Neural progenitor cell (in vitro differentiated cells): ENCODE measurements at regions not wholly inside any gene's neighbourhood (a gene's known extent, or its start where the extent isn't known, plus 50 kb on each side); places are given as distances from the start of the nearest gene placed in this dataset.

Source experiments
- DNase-seq: peaks from one replicate; pipeline ENCODE4 v3.0.0-alpha.2; 2016; ENCODE audit warnings: low spot score
- H2AFZ ChIP-seq: fragments of 200-600 bp; sonication (generic); replicated peaks from 2 replicates; pipeline ENCODE4 v1.6.1; 2016; ENCODE audit warnings: antibody characterized with exemption
- H3F3A ChIP-seq: fragments of 200-600 bp; sonication (generic); 2 replicates; pipeline ENCODE4 v1.6.1; 2016; ENCODE audit warnings: antibody characterized with exemption, low read depth
- H3K27ac ChIP-seq: fragments of 200-600 bp; sonication (generic); 2 replicates; pipeline ENCODE4 v1.5.1; 2016; ENCODE audit warnings: mild to moderate bottlenecking
- H3K27me3 ChIP-seq: fragments of 200-600 bp; sonication (generic); 2 replicates; pipeline ENCODE4 v1.6.1; 2016; ENCODE audit warnings: mild to moderate bottlenecking, moderate library complexity
- H3K36me3 ChIP-seq: fragments of 200-600 bp; sonication (generic); 2 replicates; pipeline ENCODE4 v1.5.1; 2016
- H3K4me1 ChIP-seq: fragments of 200-600 bp; sonication (generic); 2 replicates; pipeline ENCODE4 v1.6.1; 2016; ENCODE audit warnings: mixed run types
- H3K4me2 ChIP-seq: fragments of 200-600 bp; sonication (generic); 2 replicates; pipeline ENCODE4 v1.6.1; 2016
- H3K4me3 ChIP-seq: fragments of 200-600 bp; sonication (generic); 2 replicates; pipeline ENCODE4 v1.5.1; 2016
- H3K79me2 ChIP-seq: fragments of 200-600 bp; sonication (generic); 2 replicates; pipeline ENCODE4 v1.6.1; 2016; ENCODE audit warnings: low read depth
- H3K9ac ChIP-seq: fragments of 200-600 bp; sonication (generic); 2 replicates; pipeline ENCODE4 v1.6.1; 2016
- H3K9me3 ChIP-seq: fragments of 200-600 bp; sonication (generic); 2 replicates; pipeline ENCODE4 v1.5.1; 2016; ENCODE audit warnings: low read depth
- H4K20me1 ChIP-seq: fragments of 200-600 bp; sonication (generic); 2 replicates; pipeline ENCODE4 v1.6.1; 2016; ENCODE audit warnings: low read depth
- H3K27ac Mint-ChIP-seq: 3 replicates; pipeline ENCODE4 v1.8.0; 2021; ENCODE audit warnings: mixed read lengths
- H3K27me3 Mint-ChIP-seq: 2 replicates; pipeline ENCODE4 v1.8.0; 2022; ENCODE audit warnings: low read depth, mild to moderate bottlenecking, inconsistent platforms, moderate library complexity, mixed read lengths; ENCODE audit not compliant: insufficient read depth
- H3K36me3 Mint-ChIP-seq: 3 replicates; pipeline ENCODE4 v1.8.0; 2021; ENCODE audit warnings: mixed read lengths
- H3K4me1 Mint-ChIP-seq: 3 replicates; pipeline ENCODE4 v1.8.0; 2021; ENCODE audit warnings: mixed read lengths
- H3K4me3 Mint-ChIP-seq: 3 replicates; pipeline ENCODE4 v1.8.0; 2021; ENCODE audit warnings: mild to moderate bottlenecking, moderate library complexity, mixed read lengths
- H3K9me3 Mint-ChIP-seq: 3 replicates; pipeline ENCODE4 v1.8.0; 2020; ENCODE audit warnings: mixed read lengths
- EZH2 ChIP-seq: fragments of 200-600 bp; sonication (generic); IDR thresholded peaks from 2 replicates; pipeline ENCODE4 v1.6.1; 2017; ENCODE audit warnings: antibody characterized with exemption, mild to moderate bottlenecking, moderate library complexity
- EZH2phosphoT487 ChIP-seq: fragments of 200-600 bp; sonication (generic); IDR thresholded peaks from 2 replicates; pipeline ENCODE4 v1.6.1; 2017; ENCODE audit warnings: antibody characterized with exemption
- TF ChIP-seq, protein P1 (sequence below): fragments of 200-600 bp; sonication (generic); IDR thresholded peaks from 2 replicates; pipeline ENCODE4 v1.5.1; 2017; ENCODE audit warnings: antibody characterized with exemption, mild to moderate bottlenecking

DNA sequence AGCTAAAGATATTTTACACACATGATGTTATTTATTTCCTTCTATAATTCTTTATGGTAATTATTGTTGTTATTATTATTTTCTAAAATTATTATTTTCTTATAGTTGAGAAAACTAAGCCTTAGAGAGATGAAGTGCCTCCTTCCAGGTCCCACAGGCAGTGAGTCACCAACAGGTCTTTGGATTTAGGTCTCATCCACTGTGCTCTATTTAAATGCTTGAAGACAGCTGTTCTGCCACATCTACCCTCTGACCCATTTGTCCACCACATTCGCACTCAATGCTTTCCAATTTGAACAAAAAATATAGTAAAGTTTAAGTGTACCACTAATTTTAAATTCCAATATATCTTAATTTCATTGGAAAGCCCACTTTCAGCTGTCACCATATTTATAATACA, 566.4 kb downstream of the PPARGC1A start:
- DNase-seq = no peak
- Histone ChIP-seq H3F3A (no peaks in the 10 kb centered on the region), H3K27ac (no peak overlapping the region), H3K9me3 (no peaks in the 10 kb centered on the region), H3K36me3 (no peaks in the 10 kb centered on the region), H2AFZ (no peak overlapping the region), H3K9ac (no peak overlapping the region), H3K4me2 (no peak overlapping the region), H3K27me3 (no peaks in the 10 kb centered on the region), H3K4me1 (no peaks in the 10 kb centered on the region), H3K4me3 (no peak overlapping the region), H4K20me1 (no peaks in the 10 kb centered on the region), H3K79me2 (no peaks in the 10 kb centered on the region)
- TF ChIP-seq, protein P1, sequence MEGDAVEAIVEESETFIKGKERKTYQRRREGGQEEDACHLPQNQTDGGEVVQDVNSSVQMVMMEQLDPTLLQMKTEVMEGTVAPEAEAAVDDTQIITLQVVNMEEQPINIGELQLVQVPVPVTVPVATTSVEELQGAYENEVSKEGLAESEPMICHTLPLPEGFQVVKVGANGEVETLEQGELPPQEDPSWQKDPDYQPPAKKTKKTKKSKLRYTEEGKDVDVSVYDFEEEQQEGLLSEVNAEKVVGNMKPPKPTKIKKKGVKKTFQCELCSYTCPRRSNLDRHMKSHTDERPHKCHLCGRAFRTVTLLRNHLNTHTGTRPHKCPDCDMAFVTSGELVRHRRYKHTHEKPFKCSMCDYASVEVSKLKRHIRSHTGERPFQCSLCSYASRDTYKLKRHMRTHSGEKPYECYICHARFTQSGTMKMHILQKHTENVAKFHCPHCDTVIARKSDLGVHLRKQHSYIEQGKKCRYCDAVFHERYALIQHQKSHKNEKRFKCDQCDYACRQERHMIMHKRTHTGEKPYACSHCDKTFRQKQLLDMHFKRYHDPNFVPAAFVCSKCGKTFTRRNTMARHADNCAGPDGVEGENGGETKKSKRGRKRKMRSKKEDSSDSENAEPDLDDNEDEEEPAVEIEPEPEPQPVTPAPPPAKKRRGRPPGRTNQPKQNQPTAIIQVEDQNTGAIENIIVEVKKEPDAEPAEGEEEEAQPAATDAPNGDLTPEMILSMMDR = no peak
- no peak for TF ChIP-seq EZH2
- no peak overlapping the region for H3K4me3 Mint-ChIP-seq
- peaks cover 6% of the 10 kb centered on the region for H3K9me3 Mint-ChIP-seq
- H3K27ac Mint-ChIP-seq = no peak overlapping the region
- no peaks in the 10 kb centered on the region for H3K36me3 Mint-ChIP-seq
- peaks cover 36% of the 10 kb centered on the region for H3K4me1 Mint-ChIP-seq
- no peaks in the 10 kb centered on the region for H3K27me3 Mint-ChIP-seq

DNA sequence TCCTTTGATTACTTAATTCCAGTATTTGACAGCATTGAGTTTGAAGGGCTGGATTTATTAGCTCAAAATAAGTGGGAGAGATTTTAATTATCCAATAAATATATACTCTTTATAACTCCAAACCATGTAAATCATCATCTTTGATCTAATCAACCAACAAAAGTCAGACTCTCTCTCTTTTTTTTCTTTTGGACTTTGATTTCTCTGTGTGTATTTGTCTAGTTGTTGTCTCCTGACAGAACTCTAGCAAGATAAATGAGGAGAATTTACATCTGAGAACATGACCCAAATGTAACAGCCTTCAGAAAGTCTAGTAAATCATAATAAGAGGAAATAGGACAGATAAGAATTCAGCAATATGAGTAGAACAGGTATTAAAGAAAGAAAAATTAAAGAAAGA, 567.1 kb downstream of the PPARGC1A start:
- Histone ChIP-seq H3K36me3 (no peaks in the 10 kb centered on the region), H2AFZ (no peak overlapping the region), H4K20me1 (no peaks in the 10 kb centered on the region), H3K27me3 (no peaks in the 10 kb centered on the region), H3K79me2 (no peaks in the 10 kb centered on the region), H3K9me3 (no peaks in the 10 kb centered on the region), H3K27ac (no peak overlapping the region), H3F3A (no peaks in the 10 kb centered on the region), H3K9ac (no peak overlapping the region), H3K4me2 (no peak overlapping the region), H3K4me1 (no peaks in the 10 kb centered on the region), H3K4me3 (no peak overlapping the region)
- TF ChIP-seq, protein P1 = no peak
- no peak for TF ChIP-seq EZH2
- no peak for TF ChIP-seq EZH2phosphoT487
- Mint-ChIP-seq H3K4me3 (no peak overlapping the region), H3K9me3 (peaks cover 3% of the 10 kb centered on the region), H3K4me1 (peaks cover 36% of the 10 kb centered on the region), H3K27ac (no peak overlapping the region), H3K36me3 (no peaks in the 10 kb centered on the region), H3K27me3 (no peaks in the 10 kb centered on the region)
- DNase-seq = no peak

DNA sequence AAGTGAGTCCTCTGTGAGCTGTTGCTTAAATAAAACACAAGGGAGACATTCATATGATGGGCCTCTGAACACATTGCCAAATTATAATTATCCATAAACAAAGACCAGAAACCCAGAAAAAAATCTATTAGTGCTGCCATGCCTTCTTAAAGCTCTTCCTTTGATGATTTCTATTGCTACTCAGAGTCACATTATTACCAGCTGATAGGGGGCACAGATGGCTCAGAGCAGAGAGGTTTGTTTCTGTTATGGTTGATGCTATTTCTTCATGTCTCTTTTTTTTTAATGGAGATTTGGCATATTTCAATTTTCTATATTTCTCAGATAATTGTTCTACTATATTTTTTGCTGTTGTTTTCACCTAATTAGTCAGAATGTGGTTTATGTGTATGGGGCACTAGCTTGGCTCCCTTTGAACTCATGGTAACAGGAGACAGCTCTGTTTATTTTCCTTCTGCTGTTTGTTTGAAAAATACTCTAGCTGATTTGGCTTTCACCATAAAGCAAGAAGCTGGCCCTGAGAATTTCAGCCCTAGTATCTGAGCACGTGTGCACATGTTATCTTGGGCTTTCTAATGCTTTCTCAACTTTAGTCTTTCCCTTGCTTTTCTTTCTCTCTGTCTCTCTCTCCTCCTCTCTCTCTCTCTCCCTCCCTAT, 568.8 kb downstream of the PPARGC1A start:
- H3F3A ChIP-seq = no peaks in the 10 kb centered on the region
- no peaks in the 10 kb centered on the region for H4K20me1 ChIP-seq
- DNase-seq = no peak
- no peak overlapping the region for H2AFZ ChIP-seq
- H3K9me3 ChIP-seq = no peaks in the 10 kb centered on the region
- no peaks in the 10 kb centered on the region for H3K79me2 ChIP-seq
- peak overlapping the region; percentile 0 for H3K27ac Mint-ChIP-seq
- H3K4me2 ChIP-seq = no peak overlapping the region
- H3K9ac ChIP-seq = no peak overlapping the region
- no peak overlapping the region for H3K4me3 ChIP-seq
- H3K36me3 ChIP-seq = no peaks in the 10 kb centered on the region
- H3K4me1 ChIP-seq = no peaks in the 10 kb centered on the region
- no peak overlapping the region for H3K27ac ChIP-seq
- no peak overlapping the region for H3K4me3 Mint-ChIP-seq
- no peaks in the 10 kb centered on the region for H3K27me3 ChIP-seq
- no peaks in the 10 kb centered on the region for H3K36me3 Mint-ChIP-seq
- H3K9me3 Mint-ChIP-seq = peaks cover 4% of the 10 kb centered on the region
- H3K4me1 Mint-ChIP-seq = peaks cover 30% of the 10 kb centered on the region
- no peak for TF ChIP-seq EZH2
- TF ChIP-seq EZH2phosphoT487 = no peak
- TF ChIP-seq, protein P1 = no peak
- H3K27me3 Mint-ChIP-seq = no peaks in the 10 kb centered on the region
